ENCODE measurements at regions not wholly inside any gene's neighbourhood (a gene's known extent, or its start where the extent isn't known, plus 50 kb on each side); places are given as distances from the start of the nearest gene placed in this dataset.
"Not testable (repeated sequence)": the region's sequence is repeated elsewhere in the genome, so short reads cannot be mapped to it uniquely, and the experiment has no call there.

- no peaks in the 10 kb centered on the region for H3K36me3 Mint-ChIP-seq
- H3K27ac Mint-ChIP-seq, result no peak overlapping the region
- Histone ChIP-seq H3K4me3 (ENCODE audit: low read length) (no peak overlapping the region), H3K4me1 (ENCODE audit: control insufficient read depth, insufficient read depth, low read length) (no peaks in the 10 kb centered on the region), H3K27me3 (ENCODE audit: control insufficient read depth, insufficient read depth, low read length) (no peaks in the 10 kb centered on the region), H3K27ac (ENCODE audit: low read length) (no peak overlapping the region), H3K9me3 (ENCODE audit: control insufficient read depth, insufficient read depth, low read length) (no peaks in the 10 kb centered on the region), H3K36me3 (ENCODE audit: control insufficient read depth, insufficient read depth, low read length) (no peaks in the 10 kb centered on the region)
- H3K27me3 Mint-ChIP-seq (ENCODE audit: low read depth in 2 of 2), result no peaks in the 10 kb centered on the region
- DNase-seq, result no peak
- peaks cover 4 to 7% of the 10 kb centered on the region in 2 donors for H3K9me3 Mint-ChIP-seq
- intact Hi-C loops (cut with micrococcal nuclease), result no loop called here
- H3K4me3 Mint-ChIP-seq, result no peak overlapping the region
- ATAC-seq, result no peak
- TF ChIP-seq, protein P1, sequence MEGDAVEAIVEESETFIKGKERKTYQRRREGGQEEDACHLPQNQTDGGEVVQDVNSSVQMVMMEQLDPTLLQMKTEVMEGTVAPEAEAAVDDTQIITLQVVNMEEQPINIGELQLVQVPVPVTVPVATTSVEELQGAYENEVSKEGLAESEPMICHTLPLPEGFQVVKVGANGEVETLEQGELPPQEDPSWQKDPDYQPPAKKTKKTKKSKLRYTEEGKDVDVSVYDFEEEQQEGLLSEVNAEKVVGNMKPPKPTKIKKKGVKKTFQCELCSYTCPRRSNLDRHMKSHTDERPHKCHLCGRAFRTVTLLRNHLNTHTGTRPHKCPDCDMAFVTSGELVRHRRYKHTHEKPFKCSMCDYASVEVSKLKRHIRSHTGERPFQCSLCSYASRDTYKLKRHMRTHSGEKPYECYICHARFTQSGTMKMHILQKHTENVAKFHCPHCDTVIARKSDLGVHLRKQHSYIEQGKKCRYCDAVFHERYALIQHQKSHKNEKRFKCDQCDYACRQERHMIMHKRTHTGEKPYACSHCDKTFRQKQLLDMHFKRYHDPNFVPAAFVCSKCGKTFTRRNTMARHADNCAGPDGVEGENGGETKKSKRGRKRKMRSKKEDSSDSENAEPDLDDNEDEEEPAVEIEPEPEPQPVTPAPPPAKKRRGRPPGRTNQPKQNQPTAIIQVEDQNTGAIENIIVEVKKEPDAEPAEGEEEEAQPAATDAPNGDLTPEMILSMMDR (IDR thresholded peaks at IDR 0.05), result no peak
- H3K4me1 Mint-ChIP-seq, result no peaks in the 10 kb centered on the region
Observed at GRCh38 chr10:9944690-9945089, 1073.0 kb upstream of the CELF2 start.

- Histone ChIP-seq H3K27me3 (ENCODE audit: control insufficient read depth, insufficient read depth, low read length) (no peaks in the 10 kb centered on the region), H3K36me3 (ENCODE audit: control insufficient read depth, insufficient read depth, low read length) (no peaks in the 10 kb centered on the region), H3K9me3 (ENCODE audit: control insufficient read depth, insufficient read depth, low read length) (no peaks in the 10 kb centered on the region), H3K4me3 (ENCODE audit: low read length) (no peak overlapping the region), H3K27ac (ENCODE audit: low read length) (no peak overlapping the region), H3K4me1 (ENCODE audit: control insufficient read depth, insufficient read depth, low read length) (no peaks in the 10 kb centered on the region)
- 93% methylated on average over 2 of the region's 2 CpGs for WGBS (ENCODE audit: insufficient coverage)
- H3K27ac Mint-ChIP-seq, result no peak overlapping the region
- no peaks in the 10 kb centered on the region for H3K27me3 Mint-ChIP-seq (ENCODE audit: low read depth in 2 of 2)
- no peaks in the 10 kb centered on the region for H3K4me1 Mint-ChIP-seq
- DNase-seq (no peak), ATAC-seq (no peak)
- TF ChIP-seq, protein P1 (IDR thresholded peaks at IDR 0.05), result no peak
- peaks cover 4 to 5% of the 10 kb centered on the region in 2 donors for H3K9me3 Mint-ChIP-seq
- no peak overlapping the region for H3K4me3 Mint-ChIP-seq
- no peaks in the 10 kb centered on the region for H3K36me3 Mint-ChIP-seq
- intact Hi-C loops (cut with micrococcal nuclease), result no loop called here
Observed at GRCh38 chr10:9950070-9950469, 1067.6 kb upstream of the CELF2 start.

DNA sequence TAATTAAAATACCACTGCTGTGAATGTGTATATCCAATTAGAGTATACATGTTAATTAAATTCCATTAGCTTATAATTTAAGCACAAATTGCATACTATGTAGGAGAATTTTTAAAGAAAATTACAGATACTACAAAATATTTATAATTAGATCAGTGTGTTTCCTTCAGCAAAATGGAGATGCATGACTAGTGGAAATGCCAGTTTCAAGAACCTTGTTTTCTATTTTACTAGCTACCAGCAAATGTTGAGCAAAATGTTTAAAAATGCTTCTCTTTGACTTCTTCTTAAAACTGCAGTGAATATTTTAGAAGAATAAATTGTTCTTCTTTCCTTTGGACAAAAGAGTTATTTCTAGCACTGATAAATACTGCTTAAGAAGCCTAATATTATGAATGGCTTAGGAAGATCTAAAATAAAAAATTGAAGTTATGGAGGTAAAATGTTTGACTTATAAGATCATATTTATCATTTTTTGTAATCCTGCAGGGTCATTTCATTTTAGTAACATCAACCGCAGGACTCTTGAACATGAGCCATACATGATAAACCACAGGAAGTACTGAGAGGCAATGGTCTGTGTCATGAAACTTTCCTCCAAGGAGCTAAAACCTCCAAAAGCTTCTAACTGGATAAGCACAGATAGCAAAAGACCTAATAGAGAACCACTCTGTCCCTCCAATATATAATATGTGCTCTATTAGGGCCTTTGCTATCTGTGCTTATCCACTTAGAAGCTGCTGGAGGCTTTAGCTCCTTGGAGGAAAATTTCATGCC is 1066.0 kb upstream of the CELF2 start:
- Mint-ChIP-seq H3K27me3 (ENCODE audit: low read depth in 2 of 2) (no peaks in the 10 kb centered on the region), H3K27ac (no peak overlapping the region), H3K36me3 (no peaks in the 10 kb centered on the region), H3K4me1 (no peaks in the 10 kb centered on the region), H3K9me3 (peaks cover 5% of the 10 kb centered on the region in 2 donors), H3K4me3 (no peak overlapping the region)
- H3K4me3 ChIP-seq (ENCODE audit: low read length), result no peak overlapping the region
- no peak for DNase-seq
- no peaks in the 10 kb centered on the region for H3K27me3 ChIP-seq (ENCODE audit: control insufficient read depth, insufficient read depth, low read length)
- 53% methylated on average over 1 of the region's 1 CpG for WGBS (ENCODE audit: insufficient coverage)
- ATAC-seq, result no peak
- H3K9me3 ChIP-seq (ENCODE audit: control insufficient read depth, insufficient read depth, low read length), result no peaks in the 10 kb centered on the region
- no peak overlapping the region for H3K27ac ChIP-seq (ENCODE audit: low read length)
- H3K36me3 ChIP-seq (ENCODE audit: control insufficient read depth, insufficient read depth, low read length), result no peaks in the 10 kb centered on the region
- no peaks in the 10 kb centered on the region for H3K4me1 ChIP-seq (ENCODE audit: control insufficient read depth, insufficient read depth, low read length)
- TF ChIP-seq, protein P1 (IDR thresholded peaks at IDR 0.05), result no peak
- intact Hi-C loops (cut with micrococcal nuclease), result no loop called here

- Histone ChIP-seq H3K4me1 (ENCODE audit: control insufficient read depth, insufficient read depth, low read length) (no peaks in the 10 kb centered on the region), H3K9me3 (ENCODE audit: control insufficient read depth, insufficient read depth, low read length) (no peaks in the 10 kb centered on the region), H3K4me3 (ENCODE audit: low read length) (no peak overlapping the region), H3K36me3 (ENCODE audit: control insufficient read depth, insufficient read depth, low read length) (no peaks in the 10 kb centered on the region), H3K27ac (ENCODE audit: low read length) (no peak overlapping the region), H3K27me3 (ENCODE audit: control insufficient read depth, insufficient read depth, low read length) (no peaks in the 10 kb centered on the region)
- no peak overlapping the region for H3K4me3 Mint-ChIP-seq
- no peaks in the 10 kb centered on the region for H3K36me3 Mint-ChIP-seq
- TF ChIP-seq, protein P1 (IDR thresholded peaks at IDR 0.05), result no peak
- H3K27ac Mint-ChIP-seq, result no peak overlapping the region
- DNase-seq, result no peak
- WGBS (ENCODE audit: insufficient coverage), result 100% methylated on average over 1 of the region's 1 CpG
- intact Hi-C loops (cut with micrococcal nuclease), result no loop called here
- ATAC-seq, result no peak
- no peaks in the 10 kb centered on the region for H3K27me3 Mint-ChIP-seq (ENCODE audit: low read depth in 2 of 2)
- H3K9me3 Mint-ChIP-seq, result peaks cover 7 to 9% of the 10 kb centered on the region in 2 donors
- H3K4me1 Mint-ChIP-seq, result no peaks in the 10 kb centered on the region
Observed at GRCh38 chr10:9957351-9957750, 1060.3 kb upstream of the CELF2 start.

- H3K27me3 Mint-ChIP-seq (ENCODE audit: low read depth in 2 of 2); H3K9me3 ChIP-seq (ENCODE audit: control insufficient read depth, insufficient read depth, low read length); H3K4me1 ChIP-seq (ENCODE audit: control insufficient read depth, insufficient read depth, low read length); H3K4me3 Mint-ChIP-seq; H3K4me1 Mint-ChIP-seq; DNase-seq; H3K27ac Mint-ChIP-seq; H3K27ac ChIP-seq (ENCODE audit: low read length); H3K36me3 Mint-ChIP-seq; H3K36me3 ChIP-seq (ENCODE audit: control insufficient read depth, insufficient read depth, low read length); intact Hi-C loops (cut with micrococcal nuclease); ATAC-seq; H3K9me3 Mint-ChIP-seq; H3K4me3 ChIP-seq (ENCODE audit: low read length); H3K27me3 ChIP-seq (ENCODE audit: control insufficient read depth, insufficient read depth, low read length): not testable (repeated sequence)
- 87% methylated on average over 6 of the region's 6 CpGs for WGBS (ENCODE audit: insufficient coverage)
Observed at GRCh38 chr10:9957876-9958275, 1059.8 kb upstream of the CELF2 start.
